Astrocyte of the hippocampus (primary cell): ENCODE measurements at regions not wholly inside any gene's neighbourhood (a gene's known extent, or its start where the extent isn't known, plus 50 kb on each side); places are given as distances from the start of the nearest gene placed in this dataset.
A peak's percentile ranks its signal among the peaks of the same experiment; 100 is the strongest.

Source experiments
- DNase-seq: peaks from one replicate; pipeline ENCODE4 v3.0.0; 2011; ENCODE audit warnings: low read depth, low spot score

- DNase-seq, result no peak
Observed at GRCh38 chr7:110129159-110129558, 961.8 kb upstream of the LRRN3 start.

GRCh38 chr7:110130669-110131068 lies 960.3 kb upstream of the LRRN3 start:
- no peak for DNase-seq

- no peak for DNase-seq
Observed at GRCh38 chr7:110131344-110131743, 959.6 kb upstream of the LRRN3 start.

DNA sequence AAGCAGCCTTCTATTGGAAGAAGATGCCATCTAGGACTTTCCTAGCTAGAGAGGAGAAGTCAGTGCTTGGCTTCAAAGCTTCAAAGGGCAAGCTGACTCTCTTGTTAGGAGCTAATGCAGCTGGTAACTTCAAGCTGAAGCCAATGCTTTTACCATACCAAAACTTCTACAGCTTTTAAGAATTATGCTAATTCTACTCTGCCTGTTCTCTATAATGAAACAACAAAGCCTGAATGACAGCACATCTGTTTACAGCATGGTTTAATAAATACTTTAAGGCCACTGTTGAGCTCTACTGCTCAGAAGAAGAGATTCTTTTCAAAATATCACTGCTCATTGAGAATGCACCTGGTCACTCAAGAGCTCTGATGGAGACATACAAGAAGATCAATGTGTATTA lies 951.9 kb upstream of the LRRN3 start:
- no peak for DNase-seq

GRCh38 chr7:110142939-110143526 lies 947.9 kb upstream of the LRRN3 start:
- no peak for DNase-seq

GRCh38 chr7:110144599-110144998 lies 946.3 kb upstream of the LRRN3 start:
- no peak for DNase-seq

- DNase-seq, result no peak
Observed at GRCh38 chr7:110148054-110148453, 942.9 kb upstream of the LRRN3 start.

DNA sequence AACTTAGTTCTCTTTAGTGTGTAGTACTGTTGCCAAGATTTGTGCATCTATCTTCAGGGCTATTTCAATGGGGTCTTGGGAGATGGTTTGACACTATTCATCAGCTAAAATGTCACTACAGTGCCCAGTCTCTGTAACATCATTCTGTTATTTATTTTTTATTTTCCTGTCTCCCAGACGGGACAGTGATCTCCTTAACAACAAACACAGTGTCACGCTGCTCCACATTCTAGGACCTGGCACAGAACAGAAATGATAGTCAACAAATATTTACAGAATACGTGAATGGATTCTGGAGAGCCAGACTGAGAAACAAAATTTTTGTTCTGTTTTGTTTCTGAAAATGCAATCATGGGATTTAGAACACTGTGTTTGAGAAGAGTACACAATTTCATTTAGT lies 937.7 kb upstream of the LRRN3 start:
- no peak for DNase-seq

DNA sequence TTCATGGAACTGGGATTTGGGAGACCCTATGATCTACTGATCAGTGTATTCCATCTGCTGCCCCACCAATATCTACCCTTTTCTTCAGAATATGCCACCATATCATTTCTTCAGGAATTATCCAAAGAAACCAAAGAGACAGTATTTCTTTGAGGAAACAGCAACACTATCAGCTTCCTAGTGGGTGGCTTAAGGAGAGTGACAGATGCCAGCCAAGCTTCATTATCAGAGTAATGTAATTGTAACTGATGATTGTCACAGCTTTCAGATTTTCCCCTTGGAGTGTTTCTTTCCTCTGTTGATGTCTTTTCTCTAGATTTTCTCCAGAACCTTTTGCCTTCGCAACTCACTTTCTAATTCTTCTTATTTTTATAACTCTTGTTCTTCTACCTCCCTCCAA lies 934.4 kb upstream of the LRRN3 start:
- no peak for DNase-seq

DNA sequence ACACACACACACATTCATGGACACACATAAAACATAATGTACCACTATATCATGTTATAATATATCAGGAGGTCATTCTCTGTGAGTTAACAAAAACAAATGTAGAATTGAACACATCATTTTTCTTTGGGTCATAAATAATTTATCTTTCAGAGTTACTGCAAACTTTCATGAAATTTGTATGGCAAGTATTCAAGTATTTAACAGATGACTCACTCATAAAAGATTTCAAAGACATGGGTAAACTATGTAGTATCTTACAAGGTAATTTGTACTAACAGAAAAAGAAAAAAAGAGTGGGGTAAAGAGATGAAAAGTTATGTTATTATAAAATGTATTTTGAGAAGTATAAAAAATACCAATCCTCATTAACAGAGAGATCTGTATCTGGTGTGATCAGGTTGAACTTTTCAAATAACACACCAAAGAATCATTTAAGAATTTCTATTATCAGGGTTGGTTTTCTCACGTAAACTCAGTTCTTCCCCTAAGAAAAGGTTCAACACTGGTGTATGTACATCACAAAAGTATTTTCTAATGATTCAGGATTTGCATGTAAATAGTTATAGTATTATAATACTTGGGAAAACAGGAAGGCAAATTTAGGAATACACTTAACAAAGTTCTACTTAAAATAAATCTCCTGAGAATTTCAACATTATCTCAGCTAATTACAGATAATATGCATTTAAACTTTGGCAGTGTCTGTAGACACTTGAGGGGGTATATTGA lies 933.1 kb upstream of the LRRN3 start:
- peak; percentile 24 for DNase-seq

DNA sequence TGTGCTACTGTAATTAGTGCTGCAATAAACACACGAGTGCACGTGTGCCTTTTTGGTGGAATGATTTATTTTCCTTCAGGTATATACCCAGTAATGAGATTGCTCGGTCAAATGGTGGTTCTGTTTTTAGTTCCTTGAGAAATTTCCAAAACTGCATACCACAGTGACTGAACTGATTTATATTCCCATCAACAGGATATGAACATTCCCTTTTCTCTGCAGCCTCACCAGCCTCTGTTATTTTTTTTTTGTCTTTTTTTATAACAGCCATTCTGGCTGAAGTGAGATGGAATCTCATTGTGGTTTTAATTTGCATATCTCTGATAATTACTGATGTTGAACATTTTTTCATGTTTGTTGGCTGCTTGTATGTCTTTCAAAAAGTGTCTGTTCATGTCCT lies 922.9 kb upstream of the LRRN3 start:
- DNase-seq, result peak; percentile 67

DNA sequence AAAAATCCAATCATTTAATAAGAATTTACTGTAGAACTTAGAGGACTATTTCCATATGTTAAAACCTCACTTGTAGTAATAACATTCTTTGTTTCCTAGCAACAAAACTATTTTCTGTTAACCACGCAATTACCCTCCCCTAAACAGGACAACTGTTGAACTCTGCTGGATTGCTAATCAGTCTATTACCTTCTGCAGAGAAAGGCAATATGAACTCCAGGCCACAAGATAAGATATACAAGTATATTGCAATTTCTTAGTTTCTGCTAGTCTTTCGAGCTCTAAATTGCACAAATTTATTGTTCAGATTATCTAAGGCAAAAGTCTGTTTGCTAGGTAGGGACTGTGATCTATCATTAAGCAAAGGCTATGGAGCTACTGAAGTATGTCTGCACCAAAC lies 920.1 kb upstream of the LRRN3 start:
- DNase-seq, result peak; percentile 5

DNA sequence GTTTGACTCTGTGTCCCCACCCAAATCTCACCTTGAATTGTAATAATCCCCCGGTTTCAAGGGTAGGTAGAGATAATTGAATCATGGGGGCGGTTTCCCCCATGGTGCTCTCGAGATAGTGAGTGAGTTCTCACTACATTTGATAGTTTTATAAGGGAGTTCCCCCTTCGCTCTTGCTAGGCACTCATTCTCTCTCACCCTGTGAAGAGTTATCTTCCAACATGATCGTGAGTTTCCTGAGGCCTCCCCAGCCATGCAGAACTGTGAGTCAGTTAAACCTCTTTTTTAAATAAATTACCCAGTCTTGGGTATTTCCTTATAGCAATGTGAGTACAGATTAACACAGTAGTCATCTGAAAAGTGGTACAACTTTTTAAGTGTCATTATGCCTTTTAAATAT lies 913.5 kb upstream of the LRRN3 start:
- DNase-seq, result no peak

GRCh38 chr7:110179037-110179436 lies 911.9 kb upstream of the LRRN3 start:
- DNase-seq, result no peak

DNA sequence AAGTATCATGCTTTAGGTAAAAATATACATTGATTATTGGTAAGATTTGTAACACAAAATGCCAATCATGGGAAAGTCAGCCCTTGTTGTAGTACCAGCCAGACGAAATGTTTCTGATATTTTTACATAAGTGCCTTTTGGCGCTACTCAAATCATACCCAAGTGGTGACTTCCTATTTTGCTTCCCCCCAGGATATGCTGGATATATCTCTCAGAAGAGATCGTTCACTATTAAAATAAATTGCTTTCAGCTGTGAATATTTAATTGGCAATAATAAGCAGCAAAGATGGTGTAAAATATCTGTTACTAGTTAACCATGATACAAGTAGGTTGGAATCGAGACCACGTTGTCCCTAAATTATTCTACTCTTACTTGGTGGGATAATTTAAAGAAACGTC lies 909.2 kb upstream of the LRRN3 start:
- DNase-seq, result no peak

- no peak for DNase-seq
Observed at GRCh38 chr7:110186334-110186733, 904.6 kb upstream of the LRRN3 start.

GRCh38 chr7:110187877-110188554 lies 902.9 kb upstream of the LRRN3 start:
- no peak for DNase-seq

- DNase-seq, result peak; percentile 4
Observed at GRCh38 chr7:110204527-110204926, 886.4 kb upstream of the LRRN3 start.

DNA sequence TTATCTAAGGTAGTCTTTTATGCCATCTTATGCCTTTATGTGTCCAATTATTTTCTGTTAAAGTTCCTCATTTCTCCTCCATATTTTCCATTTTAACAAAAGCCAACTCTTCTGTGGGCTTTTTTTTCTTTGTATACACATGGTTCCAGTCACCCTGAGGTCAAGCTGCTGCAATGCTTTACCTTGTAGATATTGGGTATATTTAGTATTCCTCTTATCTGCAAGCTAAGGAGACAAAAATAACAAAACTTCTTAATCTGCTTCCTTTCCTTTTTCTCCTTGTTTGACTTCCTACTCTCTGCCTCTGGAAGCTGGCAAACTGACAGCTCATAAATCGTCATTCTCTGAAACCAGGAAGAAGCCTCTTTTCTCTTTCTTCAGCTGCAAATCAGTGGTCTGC lies 885.0 kb upstream of the LRRN3 start:
- DNase-seq, result no peak

GRCh38 chr7:110209884-110210283 lies 881.0 kb upstream of the LRRN3 start:
- DNase-seq, result no peak

DNA sequence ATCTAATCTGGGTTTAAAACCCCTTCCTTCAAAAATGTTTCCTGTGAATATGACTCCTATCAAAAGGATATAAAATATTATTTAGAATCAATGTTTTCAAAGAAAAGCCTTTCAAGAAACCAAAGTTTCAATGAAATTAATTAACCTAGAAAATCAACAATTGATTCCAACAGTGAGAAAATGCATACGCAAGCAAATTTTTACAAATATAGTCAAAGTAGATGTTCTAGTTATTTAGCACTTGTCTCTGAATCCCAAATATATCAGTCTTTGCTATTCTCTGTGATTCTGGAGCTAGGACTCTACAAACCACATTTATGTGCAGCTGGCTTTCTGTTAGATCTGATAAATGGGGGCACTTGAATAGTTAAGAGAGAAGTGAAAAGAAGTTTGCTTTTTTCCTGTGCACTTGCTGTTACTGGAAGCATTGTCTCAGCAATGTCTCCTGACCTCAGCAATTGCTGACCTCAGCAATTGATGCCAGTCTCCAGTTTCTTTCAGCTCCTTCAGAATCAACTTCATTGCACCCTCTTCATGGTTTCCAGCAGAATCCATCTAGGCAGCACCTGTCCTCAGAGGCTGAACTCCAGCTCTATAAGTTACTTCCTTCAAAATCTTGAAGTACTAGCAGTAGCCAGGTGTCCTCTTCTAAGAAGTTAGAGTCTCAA lies 879.9 kb upstream of the LRRN3 start:
- DNase-seq, result no peak

- peak; percentile 45 for DNase-seq
Observed at GRCh38 chr7:110224643-110225042, 866.3 kb upstream of the LRRN3 start.

- no peak for DNase-seq
Observed at GRCh38 chr7:110246118-110246517, 844.8 kb upstream of the LRRN3 start.
